ENCODE measurements at regions not wholly inside any gene's neighbourhood (a gene's known extent, or its start where the extent isn't known, plus 50 kb on each side); places are given as distances from the start of the nearest gene placed in this dataset.

- TF ChIP-seq REST (IDR thresholded peaks at IDR 0.05; ENCODE audit: insufficient read depth in 1 of 2, low read depth in 2 of 2, low read length in 2 of 2) (no peak), TAF1 (IDR thresholded peaks at IDR 0.05; ENCODE audit: borderline replicate concordance, insufficient read depth, low read length) (no peak), SIN3A (IDR thresholded peaks at IDR 0.05; ENCODE audit: borderline replicate concordance, insufficient read depth, low read length) (no peak), POLR2AphosphoS5 (IDR thresholded peaks at IDR 0.05; ENCODE audit: low read depth, low read length) (no peak)
Measured at GRCh38 chr1:30402031-30402430, 321.4 kb downstream of the MATN1 start.

Measured in PFSK-1 (cell line).